ENCODE measurements at regions not wholly inside any gene's neighbourhood (a gene's known extent, or its start where the extent isn't known, plus 50 kb on each side); places are given as distances from the start of the nearest gene placed in this dataset.

DNA sequence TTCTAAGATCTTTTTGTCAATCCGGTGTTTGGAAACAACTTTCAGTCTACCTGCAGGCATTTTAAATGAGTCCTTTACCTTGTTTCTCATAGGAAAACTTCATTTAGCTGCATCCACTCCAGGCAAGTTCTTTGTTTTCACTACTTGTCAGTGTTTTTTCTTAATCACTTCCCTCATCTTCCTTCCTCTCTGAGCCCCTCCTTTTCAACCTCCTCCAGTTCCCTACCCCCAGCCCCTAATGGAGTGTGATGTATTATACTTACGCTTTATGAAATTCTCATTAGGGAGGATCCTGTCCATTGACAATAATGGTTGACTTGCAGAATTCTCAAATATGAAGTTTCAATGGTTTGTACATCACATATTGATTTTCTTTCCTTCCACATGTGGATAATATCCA is 62.5 kb upstream of the BACH1 start:
- SMC1A ChIA-PET (ENCODE audit: uncharacterized antibody, unreplicated experiment), result interaction anchor here (0.7 to 11.7 kb wide), 28 partner anchors 9 to 146 kb away, joined by 3 to 297 read pairs (median 5); partner anchors contain the start of gene BACH1
- peak overlapping the region; percentile 65 for H3K4me2 ChIP-seq (ENCODE audit: control insufficient read depth, insufficient read depth)
- no peak overlapping the region for H2AFZ ChIP-seq (ENCODE audit: control insufficient read depth, low read depth, low read length)
- intact Hi-C loops (cut with micrococcal nuclease; ENCODE audit: unreplicated experiment) (no loop called here), in situ Hi-C loops (cut with MboI) (loop anchor here (5.0 kb wide), 1 partner anchor 61 kb away; the partner anchor contains the start of gene BACH1)
- FAIRE-seq, result no peak
- RAD21 ChIA-PET (ENCODE audit: unreplicated experiment), result interaction anchor here (1.1 to 11.4 kb wide), 20 partner anchors 9 to 160 kb away, joined by 3 to 257 read pairs (median 4); partner anchors contain the start of gene BACH1
- DNase-seq (ENCODE audit: low read depth, low spot score), result no peak
- no peaks in the 10 kb centered on the region; the same call in 1 of the 2 replicates for H3K79me2 ChIP-seq (ENCODE audit: control insufficient read depth, insufficient read depth, low read length)
- no peak for ATAC-seq
- no peaks in the 10 kb centered on the region; the same call in 2 of the 3 replicates for H3K9me3 ChIP-seq (replicated peaks; ENCODE audit: control insufficient read depth, insufficient read depth, low read length)
- TSS peak; percentile 87 for BruUV-seq (replicated peaks)
- peak overlapping the region; percentile 30; the same call in 1 of the 2 replicates for H3K9ac ChIP-seq (ENCODE audit: control insufficient read depth, insufficient read depth, low read length)
- H3K27ac ChIP-seq (ENCODE audit: control insufficient read depth, insufficient read depth), result peak overlapping the region; percentile 85
- POLR2A ChIA-PET, result interaction anchor here (0.6 to 6.6 kb wide), 14 partner anchors 9 to 136 kb away, joined by 3 to 82 read pairs (median 4); partner anchors contain the start of gene BACH1
- 45% methylated on average over 2 of the region's 2 CpGs for WGBS (ENCODE audit: insufficient coverage, insufficient replicate concordance, low lambda C conversion rate, missing lambda C conversion rate)
- H3K36me3 ChIP-seq (ENCODE audit: control insufficient read depth in 2 of 2, insufficient read depth in 2 of 2, low read length in 1 of 2), result no peaks in the 10 kb centered on the region
- no peaks in the 10 kb centered on the region for H4K20me1 ChIP-seq (ENCODE audit: control insufficient read depth, insufficient read depth)
- peak overlapping the region; percentile 19; the same call in 1 of the 2 replicates for H3K4me3 ChIP-seq
- CTCF ChIA-PET, result interaction anchor here (0.7 to 10.6 kb wide), 12 partner anchors 9 to 146 kb away, joined by 3 to 157 read pairs (median 6); partner anchors contain the start of gene BACH1
- H3K4me1 ChIP-seq (ENCODE audit: control insufficient read depth, insufficient read depth, low read length), result peaks cover 72% of the 10 kb centered on the region
- no peaks in the 10 kb centered on the region for H3K27me3 ChIP-seq (replicated peaks in 1 of 2; ENCODE audit: control insufficient read depth in 2 of 2, insufficient read depth in 2 of 2, low read length in 1 of 2)
- TF ChIP-seq PML (IDR thresholded peaks at IDR 0.05; ENCODE audit: low read length), result no peak
- no peak for TF ChIP-seq BMI1 (IDR thresholded peaks at IDR 0.05; ENCODE audit: borderline replicate concordance)
- TF ChIP-seq, protein P1, sequence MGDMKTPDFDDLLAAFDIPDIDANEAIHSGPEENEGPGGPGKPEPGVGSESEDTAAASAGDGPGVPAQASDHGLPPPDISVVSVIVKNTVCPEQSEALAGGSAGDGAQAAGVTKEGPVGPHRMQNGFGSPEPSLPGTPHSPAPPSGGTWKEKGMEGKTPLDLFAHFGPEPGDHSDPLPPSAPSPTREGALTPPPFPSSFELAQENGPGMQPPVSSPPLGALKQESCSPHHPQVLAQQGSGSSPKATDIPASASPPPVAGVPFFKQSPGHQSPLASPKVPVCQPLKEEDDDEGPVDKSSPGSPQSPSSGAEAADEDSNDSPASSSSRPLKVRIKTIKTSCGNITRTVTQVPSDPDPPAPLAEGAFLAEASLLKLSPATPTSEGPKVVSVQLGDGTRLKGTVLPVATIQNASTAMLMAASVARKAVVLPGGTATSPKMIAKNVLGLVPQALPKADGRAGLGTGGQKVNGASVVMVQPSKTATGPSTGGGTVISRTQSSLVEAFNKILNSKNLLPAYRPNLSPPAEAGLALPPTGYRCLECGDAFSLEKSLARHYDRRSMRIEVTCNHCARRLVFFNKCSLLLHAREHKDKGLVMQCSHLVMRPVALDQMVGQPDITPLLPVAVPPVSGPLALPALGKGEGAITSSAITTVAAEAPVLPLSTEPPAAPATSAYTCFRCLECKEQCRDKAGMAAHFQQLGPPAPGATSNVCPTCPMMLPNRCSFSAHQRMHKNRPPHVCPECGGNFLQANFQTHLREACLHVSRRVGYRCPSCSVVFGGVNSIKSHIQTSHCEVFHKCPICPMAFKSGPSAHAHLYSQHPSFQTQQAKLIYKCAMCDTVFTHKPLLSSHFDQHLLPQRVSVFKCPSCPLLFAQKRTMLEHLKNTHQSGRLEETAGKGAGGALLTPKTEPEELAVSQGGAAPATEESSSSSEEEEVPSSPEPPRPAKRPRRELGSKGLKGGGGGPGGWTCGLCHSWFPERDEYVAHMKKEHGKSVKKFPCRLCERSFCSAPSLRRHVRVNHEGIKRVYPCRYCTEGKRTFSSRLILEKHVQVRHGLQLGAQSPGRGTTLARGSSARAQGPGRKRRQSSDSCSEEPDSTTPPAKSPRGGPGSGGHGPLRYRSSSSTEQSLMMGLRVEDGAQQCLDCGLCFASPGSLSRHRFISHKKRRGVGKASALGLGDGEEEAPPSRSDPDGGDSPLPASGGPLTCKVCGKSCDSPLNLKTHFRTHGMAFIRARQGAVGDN (IDR thresholded peaks at IDR 0.05), result 0 out of 2 replicates have a peak, but pooled peaks have one; percentile 38
- TF ChIP-seq, protein P2, sequence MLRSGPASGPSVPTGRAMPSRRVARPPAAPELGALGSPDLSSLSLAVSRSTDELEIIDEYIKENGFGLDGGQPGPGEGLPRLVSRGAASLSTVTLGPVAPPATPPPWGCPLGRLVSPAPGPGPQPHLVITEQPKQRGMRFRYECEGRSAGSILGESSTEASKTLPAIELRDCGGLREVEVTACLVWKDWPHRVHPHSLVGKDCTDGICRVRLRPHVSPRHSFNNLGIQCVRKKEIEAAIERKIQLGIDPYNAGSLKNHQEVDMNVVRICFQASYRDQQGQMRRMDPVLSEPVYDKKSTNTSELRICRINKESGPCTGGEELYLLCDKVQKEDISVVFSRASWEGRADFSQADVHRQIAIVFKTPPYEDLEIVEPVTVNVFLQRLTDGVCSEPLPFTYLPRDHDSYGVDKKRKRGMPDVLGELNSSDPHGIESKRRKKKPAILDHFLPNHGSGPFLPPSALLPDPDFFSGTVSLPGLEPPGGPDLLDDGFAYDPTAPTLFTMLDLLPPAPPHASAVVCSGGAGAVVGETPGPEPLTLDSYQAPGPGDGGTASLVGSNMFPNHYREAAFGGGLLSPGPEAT (IDR thresholded peaks at IDR 0.05; ENCODE audit: low read depth), result 0 out of 2 replicates have a peak, but pooled peaks have one; percentile 6
- TF ChIP-seq, protein P3, sequence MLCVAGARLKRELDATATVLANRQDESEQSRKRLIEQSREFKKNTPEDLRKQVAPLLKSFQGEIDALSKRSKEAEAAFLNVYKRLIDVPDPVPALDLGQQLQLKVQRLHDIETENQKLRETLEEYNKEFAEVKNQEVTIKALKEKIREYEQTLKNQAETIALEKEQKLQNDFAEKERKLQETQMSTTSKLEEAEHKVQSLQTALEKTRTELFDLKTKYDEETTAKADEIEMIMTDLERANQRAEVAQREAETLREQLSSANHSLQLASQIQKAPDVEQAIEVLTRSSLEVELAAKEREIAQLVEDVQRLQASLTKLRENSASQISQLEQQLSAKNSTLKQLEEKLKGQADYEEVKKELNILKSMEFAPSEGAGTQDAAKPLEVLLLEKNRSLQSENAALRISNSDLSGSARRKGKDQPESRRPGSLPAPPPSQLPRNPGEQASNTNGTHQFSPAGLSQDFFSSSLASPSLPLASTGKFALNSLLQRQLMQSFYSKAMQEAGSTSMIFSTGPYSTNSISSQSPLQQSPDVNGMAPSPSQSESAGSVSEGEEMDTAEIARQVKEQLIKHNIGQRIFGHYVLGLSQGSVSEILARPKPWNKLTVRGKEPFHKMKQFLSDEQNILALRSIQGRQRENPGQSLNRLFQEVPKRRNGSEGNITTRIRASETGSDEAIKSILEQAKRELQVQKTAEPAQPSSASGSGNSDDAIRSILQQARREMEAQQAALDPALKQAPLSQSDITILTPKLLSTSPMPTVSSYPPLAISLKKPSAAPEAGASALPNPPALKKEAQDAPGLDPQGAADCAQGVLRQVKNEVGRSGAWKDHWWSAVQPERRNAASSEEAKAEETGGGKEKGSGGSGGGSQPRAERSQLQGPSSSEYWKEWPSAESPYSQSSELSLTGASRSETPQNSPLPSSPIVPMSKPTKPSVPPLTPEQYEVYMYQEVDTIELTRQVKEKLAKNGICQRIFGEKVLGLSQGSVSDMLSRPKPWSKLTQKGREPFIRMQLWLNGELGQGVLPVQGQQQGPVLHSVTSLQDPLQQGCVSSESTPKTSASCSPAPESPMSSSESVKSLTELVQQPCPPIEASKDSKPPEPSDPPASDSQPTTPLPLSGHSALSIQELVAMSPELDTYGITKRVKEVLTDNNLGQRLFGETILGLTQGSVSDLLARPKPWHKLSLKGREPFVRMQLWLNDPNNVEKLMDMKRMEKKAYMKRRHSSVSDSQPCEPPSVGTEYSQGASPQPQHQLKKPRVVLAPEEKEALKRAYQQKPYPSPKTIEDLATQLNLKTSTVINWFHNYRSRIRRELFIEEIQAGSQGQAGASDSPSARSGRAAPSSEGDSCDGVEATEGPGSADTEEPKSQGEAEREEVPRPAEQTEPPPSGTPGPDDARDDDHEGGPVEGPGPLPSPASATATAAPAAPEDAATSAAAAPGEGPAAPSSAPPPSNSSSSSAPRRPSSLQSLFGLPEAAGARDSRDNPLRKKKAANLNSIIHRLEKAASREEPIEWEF (IDR thresholded peaks at IDR 0.05; ENCODE audit: insufficient replicate concordance, low read depth, low read length), result no peak
- TF ChIP-seq, protein P4, sequence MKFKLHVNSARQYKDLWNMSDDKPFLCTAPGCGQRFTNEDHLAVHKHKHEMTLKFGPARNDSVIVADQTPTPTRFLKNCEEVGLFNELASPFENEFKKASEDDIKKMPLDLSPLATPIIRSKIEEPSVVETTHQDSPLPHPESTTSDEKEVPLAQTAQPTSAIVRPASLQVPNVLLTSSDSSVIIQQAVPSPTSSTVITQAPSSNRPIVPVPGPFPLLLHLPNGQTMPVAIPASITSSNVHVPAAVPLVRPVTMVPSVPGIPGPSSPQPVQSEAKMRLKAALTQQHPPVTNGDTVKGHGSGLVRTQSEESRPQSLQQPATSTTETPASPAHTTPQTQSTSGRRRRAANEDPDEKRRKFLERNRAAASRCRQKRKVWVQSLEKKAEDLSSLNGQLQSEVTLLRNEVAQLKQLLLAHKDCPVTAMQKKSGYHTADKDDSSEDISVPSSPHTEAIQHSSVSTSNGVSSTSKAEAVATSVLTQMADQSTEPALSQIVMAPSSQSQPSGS (IDR thresholded peaks at IDR 0.05; ENCODE audit: low read length), result no peak
- TF ChIP-seq CBX3 (IDR thresholded peaks at IDR 0.05; ENCODE audit: borderline replicate concordance, low read depth), result no peak
- TF ChIP-seq EP300 (IDR thresholded peaks at IDR 0.05; ENCODE audit: borderline replicate concordance in 1 of 2, control insufficient read depth in 1 of 2, low read depth in 2 of 2, low read length in 2 of 2), result no peak

Measured in GM12878 (cell line).